Gastrocnemius medialis (tissue), 4 donors: ENCODE measurements at regions not wholly inside any gene's neighbourhood (a gene's known extent, or its start where the extent isn't known, plus 50 kb on each side); places are given as distances from the start of the nearest gene placed in this dataset.

Experiments used
- ATAC-seq, 2 donors: fragments of 150-250 bp; one replicate each; pipeline ENCODE4 v1.9.1; 2016
- DNase-seq, 2 donors: peaks; one replicate each; pipeline ENCODE4 v3.0.0-alpha.2; 2019
- H3K27ac ChIP-seq, 4 donors: fragments of 200-600 bp; sonication (generic); 1 replicate in 1 of 4; 2 replicates in 3 of 4; pipeline ENCODE4 v1.5.1; 2016 to 2018; ENCODE audit warnings: mild to moderate bottlenecking in 2 of 4, moderate library complexity in 1 of 4
- H3K27me3 ChIP-seq, 3 donors: fragments of 200-600 bp; sonication (generic) in 2 of 3; 1 replicate in 1 of 3; 2 replicates in 2 of 3; pipeline versions ENCODE4 v1.5.1 to v1.6.0; 2016 to 2019; ENCODE audit warnings: mild to moderate bottlenecking in 1 of 3, moderate library complexity in 1 of 3
- H3K36me3 ChIP-seq, 2 donors: fragments of 200-600 bp; sonication (generic) in 1 of 2; one replicate each; pipeline ENCODE4 v1.5.1; 2017 to 2018
- H3K4me1 ChIP-seq, 2 donors: fragments of 200-600 bp; sonication (generic) in 1 of 2; one replicate each; pipeline ENCODE4 v1.5.1; 2016 to 2017; ENCODE audit warnings: mild to moderate bottlenecking in 2 of 2
- H3K4me3 ChIP-seq, 4 donors: fragments of 200-600 bp; sonication (generic) in 3 of 4; 1 replicate in 1 of 4; 2 replicates in 3 of 4; pipeline ENCODE4 v1.5.1; 2016 to 2019; ENCODE audit warnings: mild to moderate bottlenecking in 2 of 4
- H3K9me3 ChIP-seq, 3 donors: fragments of 200-600 bp; sonication (generic) in 2 of 3; 1 replicate in 1 of 3; 2 replicates in 2 of 3; pipeline ENCODE4 v1.5.1; 2016 to 2019
- POLR2A ChIP-seq, 2 donors: fragments of 450-650 bp; IDR thresholded peaks; one replicate each; pipeline ENCODE4 v1.6.1; 2017; ENCODE audit warnings: antibody characterized with exemption in 2 of 2, mild to moderate bottlenecking in 2 of 2, moderate library complexity in 2 of 2
- in situ Hi-C, 4 donors: fragments of 200-750 bp; cut with MboI; loops; one replicate each; pipeline versions ENCODE4 v1.15.0 to v1.8.0; 2017; ENCODE audit warnings: low sequenced_read_pairs in 4 of 4
- intact Hi-C: fragments of 100-400 bp; cut with DNase I; formaldehyde crosslinking; loops from one replicate; pipeline ENCODE4 v1.15.1; 2023; ENCODE audit warnings: low total_unique reads
- TF ChIP-seq, protein P1 (sequence below), 5 experiments: fragments of 450-650 bp in 3 of 5; fragments of 200-600 bp in 2 of 5; sonication (generic) in 2 of 5; IDR thresholded peaks in 4 of 5; conservative IDR thresholded peaks in 1 of 5; 1 replicate in 4 of 5; 2 replicates in 1 of 5; pipeline ENCODE4 v1.5.1; 2016 to 2019; ENCODE audit warnings: antibody characterized with exemption in 5 of 5, mild to moderate bottlenecking in 3 of 5, moderate library complexity in 3 of 5

DNA sequence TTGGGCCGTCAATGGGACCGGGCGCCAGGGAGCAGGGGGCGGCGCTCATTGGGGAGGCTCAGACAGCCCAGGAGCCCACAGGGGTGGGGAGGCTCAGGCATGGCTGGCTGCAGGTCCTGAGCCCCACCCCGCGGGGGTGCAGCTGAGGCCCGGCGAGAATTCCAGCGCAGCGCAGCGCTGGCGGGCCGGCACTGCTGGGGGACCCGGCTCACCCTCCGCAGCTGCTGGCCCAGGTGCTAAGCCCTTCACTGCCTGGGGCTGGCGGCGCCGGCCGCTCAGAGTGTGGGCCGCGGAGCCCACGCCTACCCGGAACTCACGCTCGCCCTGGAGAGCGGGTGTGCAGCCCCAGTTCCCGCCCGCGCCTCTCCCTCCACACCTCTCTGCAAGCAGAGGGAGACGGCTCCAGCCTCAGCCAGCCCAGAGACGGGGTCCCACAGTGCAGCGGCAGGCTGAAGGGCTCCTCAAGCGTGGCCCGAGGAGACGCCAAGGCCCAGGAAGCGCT, 1227.4 kb downstream of the PCDH17 start:
- intact Hi-C loops: no loop called here
- H3K4me1 ChIP-seq: no peaks in the 10 kb centered on the region
- H3K27me3 ChIP-seq: no peaks in the 10 kb centered on the region
- H3K27ac ChIP-seq: no peak overlapping the region
- no peak for TF ChIP-seq POLR2A (IDR thresholded peaks at IDR 0.05)
- TF ChIP-seq, protein P1, sequence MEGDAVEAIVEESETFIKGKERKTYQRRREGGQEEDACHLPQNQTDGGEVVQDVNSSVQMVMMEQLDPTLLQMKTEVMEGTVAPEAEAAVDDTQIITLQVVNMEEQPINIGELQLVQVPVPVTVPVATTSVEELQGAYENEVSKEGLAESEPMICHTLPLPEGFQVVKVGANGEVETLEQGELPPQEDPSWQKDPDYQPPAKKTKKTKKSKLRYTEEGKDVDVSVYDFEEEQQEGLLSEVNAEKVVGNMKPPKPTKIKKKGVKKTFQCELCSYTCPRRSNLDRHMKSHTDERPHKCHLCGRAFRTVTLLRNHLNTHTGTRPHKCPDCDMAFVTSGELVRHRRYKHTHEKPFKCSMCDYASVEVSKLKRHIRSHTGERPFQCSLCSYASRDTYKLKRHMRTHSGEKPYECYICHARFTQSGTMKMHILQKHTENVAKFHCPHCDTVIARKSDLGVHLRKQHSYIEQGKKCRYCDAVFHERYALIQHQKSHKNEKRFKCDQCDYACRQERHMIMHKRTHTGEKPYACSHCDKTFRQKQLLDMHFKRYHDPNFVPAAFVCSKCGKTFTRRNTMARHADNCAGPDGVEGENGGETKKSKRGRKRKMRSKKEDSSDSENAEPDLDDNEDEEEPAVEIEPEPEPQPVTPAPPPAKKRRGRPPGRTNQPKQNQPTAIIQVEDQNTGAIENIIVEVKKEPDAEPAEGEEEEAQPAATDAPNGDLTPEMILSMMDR (IDR thresholded peaks at IDR 0.05 in 4 of 5, conservative IDR thresholded peaks at IDR 0.05 in 1 of 5): no peak
- in situ Hi-C loops: no loop called here
- H3K36me3 ChIP-seq: no peaks in the 10 kb centered on the region
- ATAC-seq (no peak), DNase-seq (no peak)
- H3K4me3 ChIP-seq: no peak overlapping the region
- H3K9me3 ChIP-seq: no peaks in the 10 kb centered on the region

DNA sequence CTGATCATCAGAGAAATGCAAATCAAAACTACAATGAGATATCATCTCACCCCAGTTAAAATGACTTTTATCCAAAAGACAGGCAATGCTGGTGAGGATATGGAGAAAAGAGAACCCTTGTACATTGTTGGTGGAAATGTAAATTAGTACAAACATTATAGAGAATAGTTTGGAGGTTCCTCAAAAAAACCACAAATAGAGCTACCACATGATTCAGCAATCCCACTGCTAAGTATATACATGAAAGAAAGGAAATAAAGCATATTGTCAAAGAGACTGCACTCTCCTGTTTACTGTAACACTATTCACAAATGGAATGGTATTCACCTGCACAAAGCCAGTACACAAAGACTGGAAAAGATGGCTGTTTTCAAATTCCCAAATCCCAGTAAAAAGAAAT, 1233.7 kb downstream of the PCDH17 start:
- in situ Hi-C loops (no loop called here), intact Hi-C loops (no loop called here)
- TF ChIP-seq POLR2A (IDR thresholded peaks at IDR 0.05): no peak
- TF ChIP-seq, protein P1 (IDR thresholded peaks at IDR 0.05 in 4 of 5, conservative IDR thresholded peaks at IDR 0.05 in 1 of 5): no peak
- Histone ChIP-seq H3K9me3 (no peaks in the 10 kb centered on the region), H3K4me3 (no peak overlapping the region), H3K36me3 (no peaks in the 10 kb centered on the region), H3K4me1 (no peaks in the 10 kb centered on the region), H3K27me3 (no peaks in the 10 kb centered on the region), H3K27ac (no peak overlapping the region)
- ATAC-seq (no peak), DNase-seq (no peak)

DNA sequence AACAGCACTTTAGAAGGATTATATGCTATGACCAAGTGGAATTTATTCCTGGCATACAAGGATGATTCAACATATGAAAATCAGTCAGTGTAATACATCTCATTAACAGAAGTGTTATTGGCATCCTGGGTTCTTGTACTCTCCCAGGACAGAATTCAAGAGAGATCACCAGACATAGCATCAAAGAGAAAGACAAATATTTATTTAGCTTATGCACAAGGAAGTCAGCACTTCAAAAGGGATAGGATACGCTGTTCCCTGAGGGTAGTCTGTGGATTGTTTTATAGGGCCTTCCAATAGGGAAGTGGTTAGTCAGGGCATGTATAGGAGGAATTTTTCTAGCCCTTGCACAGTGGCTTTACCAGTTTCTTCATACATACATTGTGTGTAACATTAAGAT, 1238.0 kb downstream of the PCDH17 start:
- H3K4me1 ChIP-seq: no peaks in the 10 kb centered on the region
- no peak for ATAC-seq
- H3K4me3 ChIP-seq: no peak overlapping the region
- no peak for DNase-seq
- H3K9me3 ChIP-seq: no peaks in the 10 kb centered on the region
- H3K27me3 ChIP-seq: no peaks in the 10 kb centered on the region
- in situ Hi-C loops (no loop called here), intact Hi-C loops (no loop called here)
- TF ChIP-seq POLR2A (IDR thresholded peaks at IDR 0.05): no peak
- TF ChIP-seq, protein P1 (IDR thresholded peaks at IDR 0.05 in 4 of 5, conservative IDR thresholded peaks at IDR 0.05 in 1 of 5): no peak
- H3K36me3 ChIP-seq: no peaks in the 10 kb centered on the region
- no peak overlapping the region for H3K27ac ChIP-seq

DNA sequence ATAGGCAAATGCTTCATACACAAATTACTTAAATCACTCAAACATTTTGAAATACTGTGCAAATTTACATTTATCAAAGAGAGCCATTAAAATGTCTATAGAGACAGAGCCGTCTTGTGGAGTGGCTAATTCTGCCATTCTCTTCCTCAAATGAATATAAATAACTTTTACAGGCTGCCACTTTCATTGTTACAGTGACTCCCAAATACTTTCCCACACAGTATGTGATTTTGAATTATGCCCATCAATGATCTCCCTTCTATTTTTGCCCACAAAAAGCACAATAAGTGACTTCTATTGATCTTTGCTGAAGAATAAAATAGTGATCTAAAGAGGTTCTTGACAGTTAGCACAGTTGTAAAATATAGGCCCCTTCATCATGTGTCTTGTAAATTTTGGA, 1244.9 kb downstream of the PCDH17 start:
- DNase-seq (no peak), ATAC-seq (no peak)
- H3K27ac ChIP-seq: no peak overlapping the region
- H3K36me3 ChIP-seq: no peaks in the 10 kb centered on the region
- H3K4me3 ChIP-seq: no peak overlapping the region
- intact Hi-C loops: no loop called here
- no peaks in the 10 kb centered on the region for H3K9me3 ChIP-seq
- TF ChIP-seq POLR2A (IDR thresholded peaks at IDR 0.05): no peak
- TF ChIP-seq, protein P1 (IDR thresholded peaks at IDR 0.05 in 4 of 5, conservative IDR thresholded peaks at IDR 0.05 in 1 of 5): no peak
- H3K27me3 ChIP-seq: no peaks in the 10 kb centered on the region
- in situ Hi-C loops: no loop called here
- no peaks in the 10 kb centered on the region for H3K4me1 ChIP-seq

DNA sequence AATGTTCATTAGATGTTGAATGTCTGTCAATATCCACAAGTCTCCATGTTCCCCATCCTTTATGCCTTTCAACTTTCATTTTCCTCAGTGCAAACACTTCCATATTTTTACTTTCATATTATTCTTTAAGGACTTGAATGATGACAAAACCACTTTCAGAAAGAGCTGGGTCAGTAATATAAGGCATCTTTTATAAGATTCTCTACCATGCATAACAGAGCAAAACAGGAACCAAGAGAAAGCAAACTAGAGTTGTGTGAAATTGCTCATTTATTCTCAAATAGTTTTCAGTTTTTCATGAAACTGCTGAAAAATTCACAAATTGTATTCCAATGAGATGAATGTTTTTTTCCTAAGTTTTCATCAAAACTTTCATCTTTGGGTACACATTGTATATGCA, 1247.6 kb downstream of the PCDH17 start:
- Histone ChIP-seq H3K36me3 (no peaks in the 10 kb centered on the region), H3K9me3 (no peaks in the 10 kb centered on the region), H3K27ac (no peak overlapping the region), H3K27me3 (no peaks in the 10 kb centered on the region), H3K4me1 (no peaks in the 10 kb centered on the region), H3K4me3 (no peak overlapping the region)
- intact Hi-C loops (no loop called here), in situ Hi-C loops (no loop called here)
- TF ChIP-seq, protein P1 (IDR thresholded peaks at IDR 0.05 in 4 of 5, conservative IDR thresholded peaks at IDR 0.05 in 1 of 5): no peak
- TF ChIP-seq POLR2A (IDR thresholded peaks at IDR 0.05): no peak
- DNase-seq (no peak), ATAC-seq (no peak)
